ENCODE measurements at regions not wholly inside any gene's neighbourhood (a gene's known extent, or its start where the extent isn't known, plus 50 kb on each side); places are given as distances from the start of the nearest gene placed in this dataset.

GRCh38 chr13:84844473-84844872 is 954.7 kb downstream of the SLITRK6 start:
- DNase-seq (no peak), ATAC-seq (ENCODE audit: low read depth) (no peak)
- WGBS (ENCODE audit: insufficient coverage), result no CpG with 5 or more reads among the region's 1 CpG
- Histone ChIP-seq H4K20me1 (ENCODE audit: control insufficient read depth, insufficient read depth, low read length, poor library complexity, severe bottlenecking) (no peaks in the 10 kb centered on the region), H3K9me3 (ENCODE audit: control extremely low read depth in 1 of 3, control insufficient read depth in 2 of 3, insufficient read depth in 1 of 3, low read length in 2 of 3) (no peaks in the 10 kb centered on the region), H3K4me2 (replicated peaks; ENCODE audit: low read depth, low read length, poor library complexity, severe bottlenecking) (no peak overlapping the region), H2AFZ (ENCODE audit: insufficient read depth, low read depth, low read length, poor library complexity, severe bottlenecking) (no peak overlapping the region), H3K4me1 (ENCODE audit: control insufficient read depth in 2 of 2, insufficient read depth in 2 of 2, low read length in 2 of 2) (no peaks in the 10 kb centered on the region), H3K27me3 (replicated peaks in 1 of 4; ENCODE audit: control extremely low read depth in 1 of 4, control insufficient read depth in 3 of 4, insufficient read depth in 4 of 4, low read length in 3 of 4) (no peaks in the 10 kb centered on the region), H3K79me2 (ENCODE audit: control insufficient read depth, insufficient read depth, low read length) (no peaks in the 10 kb centered on the region), H3K9ac (ENCODE audit: low read length) (no peak overlapping the region), H3K4me3 (ENCODE audit: control extremely low read depth in 1 of 5, extremely low read depth in 1 of 5, insufficient read depth in 1 of 5, low read depth in 2 of 5, low read length in 4 of 5) (no peak overlapping the region), H3K36me3 (replicated peaks in 1 of 2; ENCODE audit: control extremely low read depth in 1 of 2, control insufficient read depth in 1 of 2, extremely low read depth in 1 of 2, insufficient read depth in 2 of 2, low read length in 1 of 2) (no peaks in the 10 kb centered on the region), H3K27ac (ENCODE audit: low read length in 2 of 2) (no peak overlapping the region)
- ChIA-PET POLR2A (no interaction called here), CTCF (no interaction called here)
- no peaks in the 10 kb centered on the region for H3K4me1 Mint-ChIP-seq
- no peak overlapping the region for H3K4me3 Mint-ChIP-seq
- H3K27me3 Mint-ChIP-seq, result no peaks in the 10 kb centered on the region
- no peak overlapping the region for H3K27ac Mint-ChIP-seq
- peaks cover 2% of the 10 kb centered on the region for H3K9me3 Mint-ChIP-seq (ENCODE audit: insufficient read depth)
- intact Hi-C loops (cut with micrococcal nuclease), result no loop called here
- TF ChIP-seq EZH2 (IDR thresholded peaks at IDR 0.05; ENCODE audit: borderline replicate concordance, insufficient read depth, low read depth, low read length, poor library complexity, severe bottlenecking) (no peak), CTCF (IDR thresholded peaks at IDR 0.05) (no peak)

GRCh38 chr13:84843368-84843767 is 955.9 kb downstream of the SLITRK6 start:
- Mint-ChIP-seq H3K27ac (no peak overlapping the region), H3K4me3 (no peak overlapping the region), H3K4me1 (no peaks in the 10 kb centered on the region)

More at GRCh38 chr13:84843368-84843767, 955.9 kb downstream of the SLITRK6 start:
- Mint-ChIP-seq H3K9me3 (ENCODE audit: insufficient read depth) (peaks cover 2% of the 10 kb centered on the region), H3K27me3 (no peaks in the 10 kb centered on the region)
- DNase-seq, result no peak
- ChIA-PET CTCF (no interaction called here), POLR2A (no interaction called here)
- TF ChIP-seq EZH2 (IDR thresholded peaks at IDR 0.05; ENCODE audit: borderline replicate concordance, insufficient read depth, low read depth, low read length, poor library complexity, severe bottlenecking) (no peak), CTCF (IDR thresholded peaks at IDR 0.05) (no peak)
- H3K9me3 ChIP-seq (ENCODE audit: control extremely low read depth in 1 of 3, control insufficient read depth in 2 of 3, insufficient read depth in 1 of 3, low read length in 2 of 3), result no peaks in the 10 kb centered on the region
- H4K20me1 ChIP-seq (ENCODE audit: control insufficient read depth, insufficient read depth, low read length, poor library complexity, severe bottlenecking), result no peaks in the 10 kb centered on the region
- H3K4me3 ChIP-seq (ENCODE audit: control extremely low read depth in 1 of 5, extremely low read depth in 1 of 5, insufficient read depth in 1 of 5, low read depth in 2 of 5, low read length in 4 of 5), result no peak overlapping the region
- no peaks in the 10 kb centered on the region for H3K27me3 ChIP-seq (replicated peaks in 1 of 4; ENCODE audit: control extremely low read depth in 1 of 4, control insufficient read depth in 3 of 4, insufficient read depth in 4 of 4, low read length in 3 of 4)
- H3K4me2 ChIP-seq (replicated peaks; ENCODE audit: low read depth, low read length, poor library complexity, severe bottlenecking), result no peak overlapping the region
- no CpG with 5 or more reads among the region's 1 CpG for WGBS (ENCODE audit: insufficient coverage)
- H3K4me1 ChIP-seq (ENCODE audit: control insufficient read depth in 2 of 2, insufficient read depth in 2 of 2, low read length in 2 of 2), result no peaks in the 10 kb centered on the region
- H3K27ac ChIP-seq (ENCODE audit: low read length in 2 of 2), result no peak overlapping the region
- H2AFZ ChIP-seq (ENCODE audit: insufficient read depth, low read depth, low read length, poor library complexity, severe bottlenecking), result no peak overlapping the region
- intact Hi-C loops (cut with micrococcal nuclease), result no loop called here
- no peaks in the 10 kb centered on the region for H3K79me2 ChIP-seq (ENCODE audit: control insufficient read depth, insufficient read depth, low read length)
- no peaks in the 10 kb centered on the region for H3K36me3 ChIP-seq (replicated peaks in 1 of 2; ENCODE audit: control extremely low read depth in 1 of 2, control insufficient read depth in 1 of 2, extremely low read depth in 1 of 2, insufficient read depth in 2 of 2, low read length in 1 of 2)
- no peak for ATAC-seq (ENCODE audit: low read depth)
- no peak overlapping the region for H3K9ac ChIP-seq (ENCODE audit: low read length)

Measured in B cell (primary cell).